GM03348 (cell line): ENCODE measurements at regions not wholly inside any gene's neighbourhood (a gene's known extent, or its start where the extent isn't known, plus 50 kb on each side); places are given as distances from the start of the nearest gene placed in this dataset.

Experiments used
- DNase-seq: peaks from one replicate; pipeline ENCODE4 v3.0.0; 2012; ENCODE audit warnings: low spot score

- DNase-seq = no peak
These were observed 257.3 kb downstream of the XXYLT1 start for GRCh38 chr3:195013411-195014361.

- no peak for DNase-seq
These were observed 255.9 kb downstream of the XXYLT1 start for GRCh38 chr3:195015021-195015420.

DNA sequence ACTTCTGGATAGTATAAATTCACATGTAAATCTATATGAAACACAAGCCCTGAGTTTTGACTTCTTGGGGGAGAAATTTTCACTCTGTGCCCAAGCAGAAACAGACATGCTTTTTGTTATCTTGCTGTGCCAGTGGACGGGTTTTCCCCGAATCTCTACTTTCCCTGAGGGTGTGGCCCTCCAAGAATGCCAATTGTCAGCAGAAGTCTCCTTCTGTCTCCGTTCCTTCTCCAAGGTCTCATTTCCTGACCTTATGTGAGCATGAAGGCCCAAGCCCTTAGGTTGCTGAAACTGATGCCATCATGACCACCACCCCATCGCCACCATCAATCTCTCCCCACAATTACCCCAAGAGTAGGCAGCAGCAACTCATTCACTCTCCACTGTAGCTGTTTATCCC lies 253.8 kb downstream of the XXYLT1 start:
- DNase-seq = no peak
